IMR-90 (cell line): ENCODE measurements at regions not wholly inside any gene's neighbourhood (a gene's known extent, or its start where the extent isn't known, plus 50 kb on each side); places are given as distances from the start of the nearest gene placed in this dataset.

Source experiments
- ATAC-seq: fragments of 200-7000 bp; cut with Tn5 transposase; 2 replicates; pipeline ENCODE4 v1.9.1; 2020; ENCODE audit warnings: low read depth, mild to moderate bottlenecking, moderate library complexity
- BruUV-seq: library from RNA; stranded (reverse); fragments of 400-500 nt; replicated peaks from 2 replicates; lab custom pipeline; 2021; lab: Mats Ljungman, UMichigan
- CTCF ChIA-PET: fragments of 300-600 bp; formaldehyde crosslinking; extraction: SDS; loops from one replicate; lab custom pipeline; 2021; ENCODE audit warnings: antibody characterized with exemption; lab: Yijun Ruan, JAX
- POLR2A ChIA-PET: fragments of 300-600 bp; sonication (Branson Sonifier 250); formaldehyde crosslinking; loops from one replicate; lab custom pipeline; 2022; ENCODE audit warnings: antibody characterized with exemption; ENCODE audit not compliant: unreplicated experiment; lab: Charles Lee
- DNase-seq: peaks from one replicate; pipeline ENCODE4 v3.0.0; 2013
- H2AFZ ChIP-seq: replicated peaks from 2 replicates; pipeline ENCODE3; 2013; ENCODE audit warnings: low read length, mild to moderate bottlenecking; ENCODE audit not compliant: poor library complexity
- H2AK5ac ChIP-seq: 2 replicates; pipeline ENCODE4 v1.6.1; 2013; ENCODE audit warnings: low read depth, low read length, inconsistent platforms
- H2AK9ac ChIP-seq: replicated peaks from 2 replicates; pipeline ENCODE3; 2013; ENCODE audit warnings: mild to moderate bottlenecking, low read depth, low read length, moderate library complexity; ENCODE audit not compliant: poor library complexity
- H2BK120ac ChIP-seq: 2 replicates; pipeline ENCODE4 v1.6.1; 2013; ENCODE audit warnings: low read depth, low read length, inconsistent platforms
- H2BK15ac ChIP-seq: 3 replicates; pipeline ENCODE4 v1.6.1; 2013; ENCODE audit warnings: low read depth, low read length, inconsistent platforms
- H2BK20ac ChIP-seq: 2 replicates; pipeline ENCODE4 v1.6.1; 2013; ENCODE audit warnings: low read depth, mild to moderate bottlenecking, inconsistent platforms, low read length, moderate library complexity
- H2BK5ac ChIP-seq: 2 replicates; pipeline ENCODE4 v1.6.1; 2013; ENCODE audit warnings: mild to moderate bottlenecking, low read depth, low read length, inconsistent platforms; ENCODE audit not compliant: poor library complexity, severe bottlenecking
- H3K14ac ChIP-seq: replicated peaks from 2 replicates; pipeline ENCODE4 v1.6.1; 2013; ENCODE audit warnings: low read depth, low read length, inconsistent platforms
- H3K18ac ChIP-seq: 2 replicates; pipeline ENCODE4 v1.6.1; 2013; ENCODE audit warnings: low read depth, low read length, control low read depth
- H3K23ac ChIP-seq: 2 replicates; pipeline ENCODE4 v1.6.1; 2013; ENCODE audit warnings: low read depth, low read length, inconsistent platforms
- H3K27ac ChIP-seq: 2 replicates; pipeline ENCODE4 v1.5.1; 2013; ENCODE audit warnings: mild to moderate bottlenecking, control low read depth, low read length; ENCODE audit not compliant: insufficient read depth
- H3K27me3 ChIP-seq: 2 replicates; pipeline ENCODE4 v1.6.1; 2013; ENCODE audit warnings: low read length; ENCODE audit not compliant: control insufficient read depth, insufficient read depth
- H3K36me3 ChIP-seq: 2 replicates; pipeline ENCODE4 v1.6.1; 2013; ENCODE audit warnings: low read length, mixed read lengths; ENCODE audit not compliant: control insufficient read depth, insufficient read depth
- H3K4ac ChIP-seq: 2 replicates; pipeline ENCODE4 v1.6.1; 2013; ENCODE audit warnings: low read depth, low read length, inconsistent platforms
- H3K4me1 ChIP-seq: 2 replicates; pipeline ENCODE4 v1.6.1; 2013; ENCODE audit warnings: low read length, mixed read lengths; ENCODE audit not compliant: control insufficient read depth, insufficient read depth
- H3K4me2 ChIP-seq: 2 replicates; pipeline ENCODE4 v1.6.1; 2013; ENCODE audit warnings: low read depth, mild to moderate bottlenecking, control low read depth, low read length, moderate library complexity
- H3K4me3 ChIP-seq: 2 replicates; pipeline ENCODE4 v1.5.1; 2013; ENCODE audit warnings: low read depth, mild to moderate bottlenecking, control low read depth, low read length, moderate library complexity; ENCODE audit not compliant: insufficient read depth
- H3K56ac ChIP-seq: 2 replicates; pipeline ENCODE4 v1.6.1; 2013; ENCODE audit warnings: low read length, inconsistent platforms; ENCODE audit not compliant: insufficient read depth; ENCODE audit errors: extremely low read depth
- H3K79me1 ChIP-seq, 2 experiments: 2 replicates each; pipeline ENCODE4 v1.6.1; 2013; ENCODE audit warnings: low read length in 2 of 2, inconsistent platforms in 1 of 2, low read depth in 1 of 2
- H3K9ac ChIP-seq: 2 replicates; pipeline ENCODE4 v1.6.1; 2013; ENCODE audit warnings: low read depth, low read length, control low read depth
- H3K9me1 ChIP-seq: 2 replicates; pipeline ENCODE4 v1.6.1; 2013; ENCODE audit warnings: low read length, inconsistent platforms; ENCODE audit not compliant: insufficient read depth
- H3K9me3 ChIP-seq: 2 replicates; pipeline ENCODE4 v1.6.1; 2013; ENCODE audit warnings: low read length; ENCODE audit not compliant: control insufficient read depth, insufficient read depth
- H4K20me1 ChIP-seq: 2 replicates; pipeline ENCODE4 v1.6.1; 2013; ENCODE audit warnings: low read length, inconsistent platforms; ENCODE audit not compliant: insufficient read depth
- H4K5ac ChIP-seq: 2 replicates; pipeline ENCODE4 v1.6.1; 2013; ENCODE audit warnings: mild to moderate bottlenecking, low read depth, low read length, control low read depth
- H4K8ac ChIP-seq, 2 experiments: 2 replicates each; pipeline ENCODE4 v1.6.1; 2013; ENCODE audit warnings: low read depth in 2 of 2, low read length in 2 of 2, control low read depth in 1 of 2, inconsistent platforms in 1 of 2
- H4K91ac ChIP-seq: 2 replicates; pipeline ENCODE4 v1.6.1; 2013; ENCODE audit warnings: low read depth, low read length, inconsistent platforms; ENCODE audit not compliant: insufficient read depth
- BHLHE40 ChIP-seq: fragments of 150-350 bp; IDR thresholded peaks from 2 replicates; pipeline ENCODE4 v1.6.1; 2016; ENCODE audit warnings: mild to moderate bottlenecking, low read depth, low read length
- FOS ChIP-seq: fragments of 150-350 bp; IDR thresholded peaks from 2 replicates; pipeline ENCODE4 v1.6.1; 2016; ENCODE audit warnings: low read depth, low read length
- MAZ ChIP-seq: IDR thresholded peaks from 2 replicates; pipeline ENCODE4 v1.6.1; 2012; ENCODE audit warnings: low read depth, mild to moderate bottlenecking, low read length, improper control_type of control experiment, moderate library complexity, borderline replicate concordance
- RAD21 ChIP-seq: IDR thresholded peaks from 2 replicates; pipeline ENCODE4 v1.6.1; 2012; ENCODE audit warnings: low read length, improper control_type of control experiment
- RCOR1 ChIP-seq: IDR thresholded peaks from 2 replicates; pipeline ENCODE4 v1.6.1; 2012; ENCODE audit warnings: mild to moderate bottlenecking, low read length, improper control_type of control experiment; ENCODE audit not compliant: insufficient replicate concordance
- SMC3 ChIP-seq: fragments of 150-350 bp; IDR thresholded peaks from 2 replicates; pipeline ENCODE4 v1.6.1; 2016; ENCODE audit warnings: low read depth, mild to moderate bottlenecking, antibody characterized with exemption, low read length, moderate library complexity
- WGBS, 2 experiments: methylation state at CpG; one replicate each; pipeline versions ENCODE4 v1.1.5 to v1.1.7; 2013; ENCODE audit warnings: missing lambda C conversion rate in 2 of 2; ENCODE audit not compliant: insufficient read length in 1 of 2; ENCODE audit errors: extremely low coverage in 2 of 2; 5-methylcytosine and 5-hydroxymethylcytosine counted together
- dilution Hi-C: fragments of 300-500 bp; cut with HindIII; formaldehyde crosslinking; loops from one replicate; pipeline ENCODE4 v1.14.3; 2018; ENCODE audit warnings: low sequenced_read_pairs; ENCODE audit not compliant: unreplicated experiment
- in situ Hi-C: fragments of 300-500 bp; cut with MboI; formaldehyde crosslinking; loops from 3 replicates; pipeline ENCODE4 v1.14.3; 2019; ENCODE audit warnings: low sequenced_read_pairs, inconsistent platforms, mixed read lengths
- intact Hi-C: fragments of 100-400 bp; cut with micrococcal nuclease; formaldehyde crosslinking; loops from 2 replicates; pipeline ENCODE4 v1.10.0; 2022
- TF ChIP-seq, protein P1 (sequence below): fragments of 150-350 bp; IDR thresholded peaks from 2 replicates; pipeline ENCODE4 v1.6.1; 2017; ENCODE audit warnings: mild to moderate bottlenecking, antibody characterized with exemption, low read length, low read depth
- TF ChIP-seq, protein P2 (sequence below): fragments of 150-350 bp; IDR thresholded peaks from 2 replicates; pipeline ENCODE4 v1.6.1; 2016; ENCODE audit warnings: low read depth, mild to moderate bottlenecking, low read length, moderate library complexity, borderline replicate concordance

- Histone ChIP-seq H3K4me2 (no peak overlapping the region), H2BK20ac (no peak overlapping the region), H2AK5ac (no peak overlapping the region), H3K18ac (no peak overlapping the region), H4K8ac (no peak overlapping the region), H2BK5ac (no peak overlapping the region), H3K79me1 (no peaks in the 10 kb centered on the region), H2BK120ac (no peak overlapping the region), H3K27me3 (no peaks in the 10 kb centered on the region), H2BK15ac (no peak overlapping the region), H3K56ac (no peak overlapping the region), H4K91ac (no peak overlapping the region), H3K4me1 (no peaks in the 10 kb centered on the region), H4K5ac (no peak overlapping the region), H2AFZ (no peak overlapping the region), H3K4ac (no peak overlapping the region), H3K9me1 (no peaks in the 10 kb centered on the region), H3K27ac (no peak overlapping the region), H3K9ac (no peak overlapping the region), H3K23ac (no peak overlapping the region), H3K36me3 (no peaks in the 10 kb centered on the region), H3K9me3 (no peaks in the 10 kb centered on the region), H3K14ac (no peak overlapping the region), H3K4me3 (no peak overlapping the region), H2AK9ac (no peak overlapping the region), H4K20me1 (no peaks in the 10 kb centered on the region)
- ATAC-seq, result no peak
- dilution Hi-C loops (no loop called here), in situ Hi-C loops (no loop called here), intact Hi-C loops (no loop called here)
- no CpG with 5 or more reads among the region's 2 CpGs for WGBS, 2 experiments
- ChIA-PET POLR2A (no interaction called here), CTCF (no interaction called here)
- no TSS peak for BruUV-seq
- TF ChIP-seq RAD21 (no peak), FOS (no peak), MAZ (no peak), RCOR1 (no peak), SMC3 (no peak), BHLHE40 (no peak)
- TF ChIP-seq, protein P1, sequence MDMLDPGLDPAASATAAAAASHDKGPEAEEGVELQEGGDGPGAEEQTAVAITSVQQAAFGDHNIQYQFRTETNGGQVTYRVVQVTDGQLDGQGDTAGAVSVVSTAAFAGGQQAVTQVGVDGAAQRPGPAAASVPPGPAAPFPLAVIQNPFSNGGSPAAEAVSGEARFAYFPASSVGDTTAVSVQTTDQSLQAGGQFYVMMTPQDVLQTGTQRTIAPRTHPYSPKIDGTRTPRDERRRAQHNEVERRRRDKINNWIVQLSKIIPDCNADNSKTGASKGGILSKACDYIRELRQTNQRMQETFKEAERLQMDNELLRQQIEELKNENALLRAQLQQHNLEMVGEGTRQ, result no peak
- TF ChIP-seq, protein P2, sequence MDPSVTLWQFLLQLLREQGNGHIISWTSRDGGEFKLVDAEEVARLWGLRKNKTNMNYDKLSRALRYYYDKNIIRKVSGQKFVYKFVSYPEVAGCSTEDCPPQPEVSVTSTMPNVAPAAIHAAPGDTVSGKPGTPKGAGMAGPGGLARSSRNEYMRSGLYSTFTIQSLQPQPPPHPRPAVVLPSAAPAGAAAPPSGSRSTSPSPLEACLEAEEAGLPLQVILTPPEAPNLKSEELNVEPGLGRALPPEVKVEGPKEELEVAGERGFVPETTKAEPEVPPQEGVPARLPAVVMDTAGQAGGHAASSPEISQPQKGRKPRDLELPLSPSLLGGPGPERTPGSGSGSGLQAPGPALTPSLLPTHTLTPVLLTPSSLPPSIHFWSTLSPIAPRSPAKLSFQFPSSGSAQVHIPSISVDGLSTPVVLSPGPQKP, result no peak
- DNase-seq, result no peak
Observed at GRCh38 chr3:22900296-22900695, 302.8 kb upstream of the UBE2E2 start.
